Activated B cell treated with CpG ODN at 0.5 μM for 24 hours (primary cell): ENCODE measurements at regions not wholly inside any gene's neighbourhood (a gene's known extent, or its start where the extent isn't known, plus 50 kb on each side); places are given as distances from the start of the nearest gene placed in this dataset.

ENCODE experiments used
- ATAC-seq: fragments of 200-7000 bp; cut with Tn5 transposase; one replicate; pipeline ENCODE4 v1.10.0; 2021; ENCODE audit warnings: low read depth, mild to moderate bottlenecking, moderate library complexity
- CTCF ChIA-PET: fragments of 350-600 bp; sonication (Branson Sonifier 250); formaldehyde crosslinking; loops from one replicate; lab custom pipeline; 2021; ENCODE audit warnings: antibody characterized with exemption; lab: Charles Lee
- POLR2A ChIA-PET: fragments of 350-600 bp; sonication (Branson Sonifier 250); formaldehyde crosslinking; loops from one replicate; lab custom pipeline; 2021; ENCODE audit warnings: antibody characterized with exemption; lab: Charles Lee
- DNase-seq: peaks from one replicate; pipeline ENCODE4 v3.0.0; 2022
- H3K27ac Mint-ChIP-seq: one replicate; pipeline ENCODE4 v1.8.0; 2020; ENCODE audit warnings: mixed read lengths
- H3K27me3 Mint-ChIP-seq: one replicate; pipeline ENCODE4 v1.8.0; 2021; ENCODE audit warnings: mixed read lengths
- H3K36me3 Mint-ChIP-seq: one replicate; pipeline ENCODE4 v1.8.0; 2021; ENCODE audit warnings: low read depth, mixed read lengths
- H3K4me1 Mint-ChIP-seq: one replicate; pipeline ENCODE4 v1.8.0; 2021; ENCODE audit warnings: mixed read lengths
- H3K4me3 Mint-ChIP-seq: one replicate; pipeline ENCODE4 v1.8.0; 2020; ENCODE audit warnings: mild to moderate bottlenecking, mixed read lengths
- H3K9me3 Mint-ChIP-seq: one replicate; pipeline ENCODE4 v1.8.0; 2020; ENCODE audit warnings: mixed read lengths
- intact Hi-C: fragments of 100-400 bp; cut with micrococcal nuclease; formaldehyde crosslinking; loops from one replicate; pipeline ENCODE4 v1.15.1; 2024
- TF ChIP-seq, protein P1 (sequence below): fragments of 200-600 bp; IDR thresholded peaks from one replicate; pipeline ENCODE4 v1.8.0; 2022; ENCODE audit warnings: antibody characterized with exemption, mild to moderate bottlenecking

GRCh38 chr1:83632906-83633305 lies 366.0 kb downstream of the TTLL7 start:
- peaks cover 2% of the 10 kb centered on the region for H3K9me3 Mint-ChIP-seq
- H3K27me3 Mint-ChIP-seq = no peaks in the 10 kb centered on the region
- ATAC-seq (no peak), DNase-seq (no peak)
- H3K27ac Mint-ChIP-seq = no peak overlapping the region
- no peaks in the 10 kb centered on the region for H3K36me3 Mint-ChIP-seq
- ChIA-PET POLR2A (no interaction called here), CTCF (no interaction called here)
- intact Hi-C loops = no loop called here
- H3K4me1 Mint-ChIP-seq = no peaks in the 10 kb centered on the region
- H3K4me3 Mint-ChIP-seq = no peak overlapping the region
- TF ChIP-seq, protein P1, sequence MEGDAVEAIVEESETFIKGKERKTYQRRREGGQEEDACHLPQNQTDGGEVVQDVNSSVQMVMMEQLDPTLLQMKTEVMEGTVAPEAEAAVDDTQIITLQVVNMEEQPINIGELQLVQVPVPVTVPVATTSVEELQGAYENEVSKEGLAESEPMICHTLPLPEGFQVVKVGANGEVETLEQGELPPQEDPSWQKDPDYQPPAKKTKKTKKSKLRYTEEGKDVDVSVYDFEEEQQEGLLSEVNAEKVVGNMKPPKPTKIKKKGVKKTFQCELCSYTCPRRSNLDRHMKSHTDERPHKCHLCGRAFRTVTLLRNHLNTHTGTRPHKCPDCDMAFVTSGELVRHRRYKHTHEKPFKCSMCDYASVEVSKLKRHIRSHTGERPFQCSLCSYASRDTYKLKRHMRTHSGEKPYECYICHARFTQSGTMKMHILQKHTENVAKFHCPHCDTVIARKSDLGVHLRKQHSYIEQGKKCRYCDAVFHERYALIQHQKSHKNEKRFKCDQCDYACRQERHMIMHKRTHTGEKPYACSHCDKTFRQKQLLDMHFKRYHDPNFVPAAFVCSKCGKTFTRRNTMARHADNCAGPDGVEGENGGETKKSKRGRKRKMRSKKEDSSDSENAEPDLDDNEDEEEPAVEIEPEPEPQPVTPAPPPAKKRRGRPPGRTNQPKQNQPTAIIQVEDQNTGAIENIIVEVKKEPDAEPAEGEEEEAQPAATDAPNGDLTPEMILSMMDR = no peak

- no peak for ATAC-seq
These were observed 367.1 kb downstream of the TTLL7 start for GRCh38 chr1:83631851-83632250.

DNA sequence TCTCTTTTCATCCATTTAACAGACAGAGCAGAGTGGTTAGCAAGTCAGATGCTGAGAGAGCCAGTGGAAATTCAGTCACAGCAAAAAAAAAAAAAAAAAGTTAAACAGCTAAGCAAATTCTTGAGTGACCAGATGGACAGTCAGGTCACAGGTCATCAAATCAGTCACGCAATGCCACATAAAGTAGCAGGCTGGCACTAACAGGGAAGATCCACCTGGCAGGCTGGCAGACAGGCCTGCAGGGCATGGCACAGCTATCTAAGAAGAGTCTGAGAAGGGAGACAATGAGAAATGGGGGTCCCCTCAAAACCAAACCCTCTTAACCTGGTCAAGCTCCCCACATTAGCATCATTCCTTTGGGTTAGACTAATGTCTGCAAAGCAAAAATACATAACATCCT lies 371.9 kb downstream of the TTLL7 start:
- CTCF ChIA-PET = no interaction called here
- POLR2A ChIA-PET = no interaction called here

More at GRCh38 chr1:83631851-83632250, 367.1 kb downstream of the TTLL7 start:
- Mint-ChIP-seq H3K4me3 (no peak overlapping the region), H3K36me3 (no peaks in the 10 kb centered on the region), H3K4me1 (peaks cover 2% of the 10 kb centered on the region), H3K27ac (no peak overlapping the region), H3K9me3 (peaks cover 2% of the 10 kb centered on the region), H3K27me3 (no peaks in the 10 kb centered on the region)
- CTCF ChIA-PET = no interaction called here
- TF ChIP-seq, protein P1 = no peak
- intact Hi-C loops = no loop called here
- DNase-seq = no peak
- POLR2A ChIA-PET = no interaction called here

GRCh38 chr1:83626603-83627002 lies 372.3 kb downstream of the TTLL7 start:
- ATAC-seq (no peak), DNase-seq (no peak)
- no peaks in the 10 kb centered on the region for H3K27me3 Mint-ChIP-seq
- H3K36me3 Mint-ChIP-seq = no peaks in the 10 kb centered on the region
- peaks cover 8% of the 10 kb centered on the region for H3K4me1 Mint-ChIP-seq
- TF ChIP-seq, protein P1 = no peak
- intact Hi-C loops = no loop called here
- H3K4me3 Mint-ChIP-seq = no peak overlapping the region
- POLR2A ChIA-PET = no interaction called here
- H3K27ac Mint-ChIP-seq = no peak overlapping the region
- CTCF ChIA-PET = no interaction called here
- H3K9me3 Mint-ChIP-seq = peaks cover 2% of the 10 kb centered on the region

More for the DNA sequence above, 371.9 kb downstream of the TTLL7 start:
- no peaks in the 10 kb centered on the region for H3K27me3 Mint-ChIP-seq
- DNase-seq = no peak
- TF ChIP-seq, protein P1 = no peak
- intact Hi-C loops = no loop called here
- no peak for ATAC-seq
- H3K4me1 Mint-ChIP-seq = peaks cover 8% of the 10 kb centered on the region
- H3K27ac Mint-ChIP-seq = no peak overlapping the region
- H3K9me3 Mint-ChIP-seq = peaks cover 2% of the 10 kb centered on the region
- no peak overlapping the region for H3K4me3 Mint-ChIP-seq
- no peaks in the 10 kb centered on the region for H3K36me3 Mint-ChIP-seq

DNA sequence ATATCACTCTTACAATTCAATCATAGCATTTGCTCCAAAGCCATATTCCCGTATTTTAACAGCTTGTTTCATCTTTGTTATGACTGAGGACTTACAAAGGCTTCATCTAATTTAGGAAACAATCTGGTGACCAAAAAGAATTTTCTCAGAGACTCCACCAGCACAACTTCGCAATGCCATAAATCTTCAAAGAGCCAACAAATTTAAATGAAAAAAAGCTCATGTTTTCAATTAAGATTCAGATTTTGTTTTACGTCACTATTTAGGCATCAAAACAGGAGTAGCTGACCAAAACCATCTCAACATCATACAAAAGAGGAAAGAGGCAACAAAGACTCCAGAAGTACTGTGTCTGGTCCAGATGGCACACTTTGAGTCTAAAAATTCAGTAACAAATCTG lies 373.3 kb downstream of the TTLL7 start:
- intact Hi-C loops = no loop called here
- Mint-ChIP-seq H3K4me3 (no peak overlapping the region), H3K27ac (no peak overlapping the region), H3K27me3 (no peaks in the 10 kb centered on the region), H3K9me3 (peaks cover 2% of the 10 kb centered on the region), H3K36me3 (no peaks in the 10 kb centered on the region), H3K4me1 (peaks cover 8% of the 10 kb centered on the region)
- DNase-seq (no peak), ATAC-seq (no peak)
- ChIA-PET CTCF (no interaction called here), POLR2A (no interaction called here)
- TF ChIP-seq, protein P1 = no peak
